ENCODE measurements at regions not wholly inside any gene's neighbourhood (a gene's known extent, or its start where the extent isn't known, plus 50 kb on each side); places are given as distances from the start of the nearest gene placed in this dataset.

DNA sequence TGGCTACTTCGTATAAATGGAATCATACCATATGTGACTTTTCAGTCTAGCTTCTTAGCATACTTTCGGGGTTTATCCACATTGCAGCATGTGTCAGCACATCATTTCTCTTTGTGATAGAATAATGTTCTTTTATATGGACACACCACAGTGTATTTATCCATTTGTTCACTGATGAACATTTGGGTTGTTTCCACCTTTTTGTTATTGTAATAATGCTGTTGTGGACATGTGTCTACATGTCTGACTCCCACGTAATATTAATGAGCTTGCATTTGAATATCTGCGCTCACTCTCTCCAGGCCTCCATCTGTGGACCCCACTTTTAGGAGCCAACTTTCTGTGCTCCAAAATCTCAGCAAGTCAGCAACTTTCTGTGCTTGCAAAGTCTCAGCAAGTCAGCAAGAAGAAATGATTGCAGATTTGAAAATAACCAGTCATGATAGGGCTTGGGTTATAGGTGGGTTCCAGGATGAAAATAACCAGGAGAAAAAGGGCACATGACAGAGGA lies 53.9 kb upstream of the GALNT18 start:
- TF ChIP-seq, protein P1, sequence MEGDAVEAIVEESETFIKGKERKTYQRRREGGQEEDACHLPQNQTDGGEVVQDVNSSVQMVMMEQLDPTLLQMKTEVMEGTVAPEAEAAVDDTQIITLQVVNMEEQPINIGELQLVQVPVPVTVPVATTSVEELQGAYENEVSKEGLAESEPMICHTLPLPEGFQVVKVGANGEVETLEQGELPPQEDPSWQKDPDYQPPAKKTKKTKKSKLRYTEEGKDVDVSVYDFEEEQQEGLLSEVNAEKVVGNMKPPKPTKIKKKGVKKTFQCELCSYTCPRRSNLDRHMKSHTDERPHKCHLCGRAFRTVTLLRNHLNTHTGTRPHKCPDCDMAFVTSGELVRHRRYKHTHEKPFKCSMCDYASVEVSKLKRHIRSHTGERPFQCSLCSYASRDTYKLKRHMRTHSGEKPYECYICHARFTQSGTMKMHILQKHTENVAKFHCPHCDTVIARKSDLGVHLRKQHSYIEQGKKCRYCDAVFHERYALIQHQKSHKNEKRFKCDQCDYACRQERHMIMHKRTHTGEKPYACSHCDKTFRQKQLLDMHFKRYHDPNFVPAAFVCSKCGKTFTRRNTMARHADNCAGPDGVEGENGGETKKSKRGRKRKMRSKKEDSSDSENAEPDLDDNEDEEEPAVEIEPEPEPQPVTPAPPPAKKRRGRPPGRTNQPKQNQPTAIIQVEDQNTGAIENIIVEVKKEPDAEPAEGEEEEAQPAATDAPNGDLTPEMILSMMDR (IDR thresholded peaks at IDR 0.05), result no peak
- Histone ChIP-seq H3K9me3 (no peaks in the 10 kb centered on the region), H3K27ac (no peak overlapping the region), H3K36me3 (no peaks in the 10 kb centered on the region), H3K4me3 (no peak overlapping the region), H3K27me3 (no peaks in the 10 kb centered on the region), H3K4me1 (no peaks in the 10 kb centered on the region)
- intact Hi-C loops (cut with DNase I), result no loop called here
- DNase-seq (ENCODE audit: low spot score in 2 of 2), result no peak

DNA sequence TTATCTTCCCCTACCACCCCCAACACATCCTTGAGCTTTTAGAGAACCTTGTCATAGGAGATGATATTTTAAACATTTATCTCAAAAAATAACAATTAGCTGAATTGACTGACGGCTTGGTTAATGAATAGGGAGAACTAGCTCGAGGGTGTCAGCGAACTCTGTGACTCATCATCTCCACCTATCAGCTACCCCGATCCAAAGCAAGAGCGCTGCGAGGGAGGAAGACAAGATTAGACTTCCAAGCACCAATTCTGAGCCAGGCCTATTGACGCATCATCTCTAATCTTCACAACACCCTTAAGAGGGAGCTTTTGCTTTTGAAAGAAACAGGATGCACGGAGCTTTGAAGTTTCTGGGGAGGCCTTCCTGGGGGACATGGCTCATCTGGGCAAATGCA lies 51.0 kb upstream of the GALNT18 start:
- Histone ChIP-seq H3K4me1 (no peaks in the 10 kb centered on the region), H3K27ac (no peak overlapping the region), H3K9me3 (no peaks in the 10 kb centered on the region), H3K36me3 (no peaks in the 10 kb centered on the region), H3K27me3 (no peaks in the 10 kb centered on the region), H3K4me3 (no peak overlapping the region)
- intact Hi-C loops (cut with DNase I), result no loop called here
- no peak for DNase-seq (ENCODE audit: low spot score in 2 of 2)
- TF ChIP-seq, protein P1 (IDR thresholded peaks at IDR 0.05), result no peak

DNA sequence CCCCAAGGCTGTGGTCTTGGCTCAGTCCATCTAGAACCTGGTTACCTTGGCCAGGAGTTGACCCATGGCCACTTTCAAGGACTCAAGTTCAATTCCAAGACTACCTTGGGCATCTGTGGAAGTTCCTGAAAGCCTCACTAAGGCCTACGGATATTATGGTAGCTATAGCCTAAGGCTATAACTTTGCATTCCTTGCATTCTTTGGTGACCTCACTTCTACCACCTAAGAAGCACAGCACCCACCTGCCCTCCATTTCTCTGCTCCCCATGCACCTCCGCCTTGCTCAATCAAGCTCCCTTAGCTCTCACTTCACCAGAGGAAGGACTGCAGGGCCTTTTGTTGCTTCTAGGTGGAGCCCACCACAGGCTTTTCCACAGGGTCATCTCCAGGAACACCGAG lies 50.3 kb upstream of the GALNT18 start:
- Histone ChIP-seq H3K27ac (no peak overlapping the region), H3K4me3 (no peak overlapping the region), H3K27me3 (no peaks in the 10 kb centered on the region), H3K9me3 (no peaks in the 10 kb centered on the region), H3K4me1 (no peaks in the 10 kb centered on the region), H3K36me3 (no peaks in the 10 kb centered on the region)
- TF ChIP-seq, protein P1 (IDR thresholded peaks at IDR 0.05), result no peak
- intact Hi-C loops (cut with DNase I), result no loop called here
- DNase-seq (ENCODE audit: low spot score in 2 of 2), result no peak

Data from ascending aorta (tissue), 2 donors.